HL-60 (cell line): ENCODE measurements at regions not wholly inside any gene's neighbourhood (a gene's known extent, or its start where the extent isn't known, plus 50 kb on each side); places are given as distances from the start of the nearest gene placed in this dataset.

Source experiments
- DNase-seq, 2 experiments: peaks; one replicate each; pipeline ENCODE4 v3.0.0-alpha.2; 2010 to 2020; ENCODE audit warnings: low read depth in 1 of 2, low spot score in 1 of 2
- H3K27ac ChIP-seq: fragments of 250-450 bp; sonication (Bioruptor Pico); replicated peaks from 2 replicates; pipeline ENCODE4 v1.5.1; 2020; ENCODE audit warnings: mild to moderate bottlenecking, moderate library complexity
- H3K27me3 ChIP-seq: fragments of 250-450 bp; sonication (Bioruptor Pico); 2 replicates; pipeline ENCODE4 v1.5.1; 2021; ENCODE audit warnings: mild to moderate bottlenecking, moderate library complexity; ENCODE audit not compliant: insufficient read depth, poor library complexity, severe bottlenecking
- H3K4me3 ChIP-seq: replicated peaks from 2 replicates; pipeline ENCODE4 v1.5.1; 2011; ENCODE audit warnings: mild to moderate bottlenecking, control low read depth, low read length; ENCODE audit not compliant: insufficient read depth
- GABPA ChIP-seq: IDR thresholded peaks from 2 replicates; pipeline ENCODE4 v1.6.1; 2012; ENCODE audit warnings: low read depth
- POLR2AphosphoS5 ChIP-seq: IDR thresholded peaks from 2 replicates; pipeline ENCODE4 v1.6.1; 2012; ENCODE audit warnings: low read depth
- SPI1 ChIP-seq: IDR thresholded peaks from 2 replicates; pipeline ENCODE4 v1.6.1; 2012; ENCODE audit warnings: low read depth, mild to moderate bottlenecking, borderline replicate concordance
- TF ChIP-seq, protein P1 (sequence below): IDR thresholded peaks from 2 replicates; pipeline ENCODE4 v1.6.1; 2012; ENCODE audit warnings: low read depth; ENCODE audit not compliant: insufficient replicate concordance
- TF ChIP-seq, protein P2 (sequence below): IDR thresholded peaks from one replicate; pipeline ENCODE4 v1.5.1; 2011; ENCODE audit warnings: low read length, control low read depth, inconsistent platforms; ENCODE audit not compliant: insufficient read depth

DNA sequence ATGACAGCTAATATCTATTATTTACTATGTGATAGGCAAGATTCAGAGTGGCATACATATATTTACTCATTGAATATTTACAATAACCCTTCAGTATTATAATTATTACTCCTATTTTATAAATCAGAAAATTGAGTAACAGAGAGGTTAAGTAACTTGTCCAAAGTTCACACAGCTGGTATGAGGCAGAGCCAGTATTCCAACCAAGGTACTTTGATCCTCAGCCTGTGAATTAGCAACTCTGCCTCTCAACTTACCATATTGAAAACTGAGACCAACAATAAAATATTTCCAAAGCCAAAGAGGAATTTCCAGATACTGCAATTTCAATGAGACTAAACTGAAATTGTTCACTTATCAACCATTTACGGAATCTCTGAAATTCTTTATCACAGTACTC lies 67.9 kb upstream of the TSLP start:
- H3K27ac ChIP-seq: no peak overlapping the region
- no peak for DNase-seq
- no peak overlapping the region for H3K4me3 ChIP-seq
- no peak for TF ChIP-seq GABPA
- no peak for TF ChIP-seq SPI1
- TF ChIP-seq POLR2AphosphoS5: no peak
- TF ChIP-seq, protein P1, sequence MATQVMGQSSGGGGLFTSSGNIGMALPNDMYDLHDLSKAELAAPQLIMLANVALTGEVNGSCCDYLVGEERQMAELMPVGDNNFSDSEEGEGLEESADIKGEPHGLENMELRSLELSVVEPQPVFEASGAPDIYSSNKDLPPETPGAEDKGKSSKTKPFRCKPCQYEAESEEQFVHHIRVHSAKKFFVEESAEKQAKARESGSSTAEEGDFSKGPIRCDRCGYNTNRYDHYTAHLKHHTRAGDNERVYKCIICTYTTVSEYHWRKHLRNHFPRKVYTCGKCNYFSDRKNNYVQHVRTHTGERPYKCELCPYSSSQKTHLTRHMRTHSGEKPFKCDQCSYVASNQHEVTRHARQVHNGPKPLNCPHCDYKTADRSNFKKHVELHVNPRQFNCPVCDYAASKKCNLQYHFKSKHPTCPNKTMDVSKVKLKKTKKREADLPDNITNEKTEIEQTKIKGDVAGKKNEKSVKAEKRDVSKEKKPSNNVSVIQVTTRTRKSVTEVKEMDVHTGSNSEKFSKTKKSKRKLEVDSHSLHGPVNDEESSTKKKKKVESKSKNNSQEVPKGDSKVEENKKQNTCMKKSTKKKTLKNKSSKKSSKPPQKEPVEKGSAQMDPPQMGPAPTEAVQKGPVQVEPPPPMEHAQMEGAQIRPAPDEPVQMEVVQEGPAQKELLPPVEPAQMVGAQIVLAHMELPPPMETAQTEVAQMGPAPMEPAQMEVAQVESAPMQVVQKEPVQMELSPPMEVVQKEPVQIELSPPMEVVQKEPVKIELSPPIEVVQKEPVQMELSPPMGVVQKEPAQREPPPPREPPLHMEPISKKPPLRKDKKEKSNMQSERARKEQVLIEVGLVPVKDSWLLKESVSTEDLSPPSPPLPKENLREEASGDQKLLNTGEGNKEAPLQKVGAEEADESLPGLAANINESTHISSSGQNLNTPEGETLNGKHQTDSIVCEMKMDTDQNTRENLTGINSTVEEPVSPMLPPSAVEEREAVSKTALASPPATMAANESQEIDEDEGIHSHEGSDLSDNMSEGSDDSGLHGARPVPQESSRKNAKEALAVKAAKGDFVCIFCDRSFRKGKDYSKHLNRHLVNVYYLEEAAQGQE: no peak
- TF ChIP-seq, protein P2, sequence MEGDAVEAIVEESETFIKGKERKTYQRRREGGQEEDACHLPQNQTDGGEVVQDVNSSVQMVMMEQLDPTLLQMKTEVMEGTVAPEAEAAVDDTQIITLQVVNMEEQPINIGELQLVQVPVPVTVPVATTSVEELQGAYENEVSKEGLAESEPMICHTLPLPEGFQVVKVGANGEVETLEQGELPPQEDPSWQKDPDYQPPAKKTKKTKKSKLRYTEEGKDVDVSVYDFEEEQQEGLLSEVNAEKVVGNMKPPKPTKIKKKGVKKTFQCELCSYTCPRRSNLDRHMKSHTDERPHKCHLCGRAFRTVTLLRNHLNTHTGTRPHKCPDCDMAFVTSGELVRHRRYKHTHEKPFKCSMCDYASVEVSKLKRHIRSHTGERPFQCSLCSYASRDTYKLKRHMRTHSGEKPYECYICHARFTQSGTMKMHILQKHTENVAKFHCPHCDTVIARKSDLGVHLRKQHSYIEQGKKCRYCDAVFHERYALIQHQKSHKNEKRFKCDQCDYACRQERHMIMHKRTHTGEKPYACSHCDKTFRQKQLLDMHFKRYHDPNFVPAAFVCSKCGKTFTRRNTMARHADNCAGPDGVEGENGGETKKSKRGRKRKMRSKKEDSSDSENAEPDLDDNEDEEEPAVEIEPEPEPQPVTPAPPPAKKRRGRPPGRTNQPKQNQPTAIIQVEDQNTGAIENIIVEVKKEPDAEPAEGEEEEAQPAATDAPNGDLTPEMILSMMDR: no peak
- no peaks in the 10 kb centered on the region for H3K27me3 ChIP-seq

DNA sequence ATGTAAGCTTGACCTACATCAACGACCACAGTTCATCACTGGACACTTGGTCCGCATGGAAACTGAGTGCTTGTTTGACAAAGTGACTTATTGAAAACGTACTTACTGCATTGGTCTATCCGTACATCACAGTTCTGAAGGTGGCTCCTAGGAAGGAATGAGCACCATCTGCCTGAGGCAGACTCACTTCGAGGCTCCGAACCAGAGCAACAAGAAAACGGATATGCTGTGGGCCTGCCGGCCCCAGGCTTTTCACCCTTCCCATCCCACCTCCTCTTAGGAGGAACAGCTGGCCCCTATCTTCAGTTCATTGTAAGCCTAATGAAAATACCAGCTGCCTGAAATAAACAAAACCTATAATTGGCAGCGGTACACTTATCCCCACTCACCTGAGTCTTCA lies 67.2 kb upstream of the TSLP start:
- H3K4me3 ChIP-seq: no peak overlapping the region
- no peak overlapping the region for H3K27ac ChIP-seq
- TF ChIP-seq SPI1 (no peak), GABPA (no peak), POLR2AphosphoS5 (no peak)
- TF ChIP-seq, protein P2: no peak
- TF ChIP-seq, protein P1: no peak
- no peak for DNase-seq
- H3K27me3 ChIP-seq: no peaks in the 10 kb centered on the region

DNA sequence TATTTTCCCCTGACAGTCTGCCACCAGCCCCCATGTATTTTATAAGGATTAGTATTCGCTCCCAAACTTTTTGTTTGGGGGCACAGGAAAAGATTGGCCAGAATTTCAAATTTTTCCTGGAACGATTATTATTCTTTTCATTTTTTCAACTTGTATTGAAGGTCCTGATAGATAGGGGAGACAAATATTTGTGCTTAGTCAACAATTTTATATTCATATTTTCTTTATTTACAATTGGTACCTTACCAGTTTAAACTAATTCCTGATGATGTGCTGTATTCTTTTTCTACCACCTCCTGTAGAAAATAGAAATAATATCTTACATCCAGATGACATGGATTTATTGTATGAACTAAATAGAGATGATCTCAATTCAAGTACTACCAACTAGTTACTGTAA lies 60.7 kb upstream of the TSLP start:
- H3K4me3 ChIP-seq: no peak overlapping the region
- H3K27me3 ChIP-seq: no peaks in the 10 kb centered on the region
- no peak overlapping the region for H3K27ac ChIP-seq
- no peak for DNase-seq
- TF ChIP-seq GABPA (no peak), POLR2AphosphoS5 (no peak), SPI1 (no peak)
- TF ChIP-seq, protein P2: no peak
- TF ChIP-seq, protein P1: no peak
